Panc1 (cell line): ENCODE measurements at regions not wholly inside any gene's neighbourhood (a gene's known extent, or its start where the extent isn't known, plus 50 kb on each side); places are given as distances from the start of the nearest gene placed in this dataset.

Experiments
- ATAC-seq: fragments of 200-7000 bp; cut with Tn5 transposase; 2 replicates; pipeline ENCODE4 v1.9.1; 2020; ENCODE audit warnings: mild to moderate bottlenecking, moderate library complexity
- BruUV-seq: library from RNA; stranded (reverse); fragments of 400-500 nt; replicated peaks from 2 replicates; lab custom pipeline; 2021; lab: Mats Ljungman, UMichigan
- CTCF ChIA-PET: fragments of 300-600 bp; sonication (Branson Sonifier 250); formaldehyde crosslinking; loops from one replicate; lab custom pipeline; 2022; ENCODE audit warnings: antibody characterized with exemption; lab: Charles Lee
- POLR2A ChIA-PET: fragments of 300-600 bp; sonication (Branson Sonifier 250); formaldehyde crosslinking; loops from one replicate; lab custom pipeline; 2022; ENCODE audit warnings: antibody characterized with exemption; lab: Charles Lee
- DNase-seq: peaks from one replicate; pipeline ENCODE4 v3.0.0-alpha.2; 2010; ENCODE audit warnings: low read depth, low spot score
- H3K27ac ChIP-seq: 2 replicates; pipeline ENCODE4 v1.5.1; 2011; ENCODE audit warnings: mild to moderate bottlenecking, low read length, inconsistent platforms
- H3K27me3 ChIP-seq: fragments of 200-500 bp; sonication (Bioruptor generic); 2 replicates; pipeline ENCODE4 v1.6.0; 2014; ENCODE audit warnings: low read length, inconsistent platforms; ENCODE audit not compliant: control insufficient read depth, insufficient read depth
- H3K36me3 ChIP-seq: fragments of 200-500 bp; sonication (Bioruptor generic); 2 replicates; pipeline ENCODE4 v1.5.1; 2014; ENCODE audit warnings: inconsistent platforms, mild to moderate bottlenecking, low read length, moderate library complexity; ENCODE audit not compliant: control insufficient read depth, insufficient read depth
- H3K4me1 ChIP-seq: 2 replicates; pipeline ENCODE4 v1.5.1; 2011; ENCODE audit warnings: inconsistent platforms, mild to moderate bottlenecking, low read length, moderate library complexity; ENCODE audit not compliant: control insufficient read depth, insufficient read depth
- H3K4me3 ChIP-seq, 2 experiments: 2 replicates each; pipeline ENCODE4 v1.5.1; 2011 to 2012; ENCODE audit warnings: low read depth in 2 of 2, low read length in 2 of 2, mild to moderate bottlenecking in 2 of 2, inconsistent platforms in 1 of 2, moderate library complexity in 1 of 2
- H3K9me3 ChIP-seq: fragments of 200-500 bp; sonication (Bioruptor generic); 2 replicates; pipeline ENCODE4 v1.5.1; 2014; ENCODE audit warnings: low read depth, mild to moderate bottlenecking, inconsistent platforms, low read length, moderate library complexity; ENCODE audit not compliant: control insufficient read depth, insufficient read depth
- CTCF ChIP-seq: fragments of 450-650 bp; IDR thresholded peaks from 2 replicates; pipeline ENCODE4 v1.5.1; 2017; ENCODE audit warnings: mild to moderate bottlenecking
- POLR2AphosphoS5 ChIP-seq: IDR thresholded peaks from 2 replicates; pipeline ENCODE4 v1.6.1; 2012; ENCODE audit warnings: mild to moderate bottlenecking, low read depth, low read length, moderate library complexity
- SIN3A ChIP-seq: IDR thresholded peaks from 2 replicates; pipeline ENCODE4 v1.6.1; 2012; ENCODE audit warnings: low read depth, mild to moderate bottlenecking, low read length, moderate library complexity, borderline replicate concordance; ENCODE audit not compliant: insufficient read depth
- TCF7L2 ChIP-seq: IDR thresholded peaks from 2 replicates; pipeline ENCODE4 v1.6.1; 2011; ENCODE audit warnings: mild to moderate bottlenecking, low read depth, low read length, inconsistent platforms
- in situ Hi-C: cut with HindIII; loops from 2 replicates; pipeline ENCODE4 v1.10.0; 2016; ENCODE audit warnings: low sequenced_read_pairs, low pct_unique_long_range_greater_than_20kb
- intact Hi-C: fragments of 100-400 bp; cut with micrococcal nuclease; formaldehyde crosslinking; loops from one replicate; pipeline ENCODE4 v1.10.0; 2022; ENCODE audit not compliant: unreplicated experiment
- TF ChIP-seq, protein P1 (sequence below), 2 experiments: IDR thresholded peaks; 2 replicates each; pipeline ENCODE4 v1.6.1; 2011 to 2012; ENCODE audit warnings: low read depth in 2 of 2, control low read depth in 1 of 2, low read length in 1 of 2, mild to moderate bottlenecking in 1 of 2, moderate library complexity in 1 of 2; ENCODE audit not compliant: insufficient read depth in 1 of 2

DNA sequence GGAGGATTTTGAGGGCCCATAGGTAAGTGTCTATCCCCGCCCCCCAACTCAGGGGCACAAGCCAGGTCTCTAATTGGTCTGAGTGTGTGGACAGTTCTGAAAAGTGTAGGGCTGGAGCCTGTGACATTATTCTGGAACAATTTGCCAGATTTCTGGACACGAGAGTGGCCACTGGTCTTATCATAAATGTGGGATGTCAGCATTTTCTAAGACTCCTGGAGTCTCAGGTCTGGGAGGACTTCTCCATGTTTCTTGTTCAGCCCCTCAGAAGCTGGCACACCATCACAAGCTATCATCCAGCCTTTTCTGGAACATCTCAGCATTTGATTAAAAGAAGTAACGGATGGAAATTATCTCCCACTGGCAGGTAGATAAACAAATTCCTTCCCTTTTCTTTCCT lies 141.4 kb downstream of the SEC61B start:
- no peaks in the 10 kb centered on the region for H3K9me3 ChIP-seq
- ChIA-PET CTCF (no interaction called here), POLR2A (no interaction called here)
- intact Hi-C loops: no loop called here
- DNase-seq (no peak), ATAC-seq (no peak)
- no peaks in the 10 kb centered on the region; the same call in 1 of the 2 replicates for H3K27me3 ChIP-seq
- no TSS peak for BruUV-seq
- H3K27ac ChIP-seq: no peak overlapping the region
- no peaks in the 10 kb centered on the region for H3K4me1 ChIP-seq
- H3K4me3 ChIP-seq: no peak overlapping the region
- no peaks in the 10 kb centered on the region for H3K36me3 ChIP-seq
- TF ChIP-seq TCF7L2: no peak
- TF ChIP-seq CTCF: no peak
- TF ChIP-seq SIN3A: no peak
- TF ChIP-seq, protein P1, sequence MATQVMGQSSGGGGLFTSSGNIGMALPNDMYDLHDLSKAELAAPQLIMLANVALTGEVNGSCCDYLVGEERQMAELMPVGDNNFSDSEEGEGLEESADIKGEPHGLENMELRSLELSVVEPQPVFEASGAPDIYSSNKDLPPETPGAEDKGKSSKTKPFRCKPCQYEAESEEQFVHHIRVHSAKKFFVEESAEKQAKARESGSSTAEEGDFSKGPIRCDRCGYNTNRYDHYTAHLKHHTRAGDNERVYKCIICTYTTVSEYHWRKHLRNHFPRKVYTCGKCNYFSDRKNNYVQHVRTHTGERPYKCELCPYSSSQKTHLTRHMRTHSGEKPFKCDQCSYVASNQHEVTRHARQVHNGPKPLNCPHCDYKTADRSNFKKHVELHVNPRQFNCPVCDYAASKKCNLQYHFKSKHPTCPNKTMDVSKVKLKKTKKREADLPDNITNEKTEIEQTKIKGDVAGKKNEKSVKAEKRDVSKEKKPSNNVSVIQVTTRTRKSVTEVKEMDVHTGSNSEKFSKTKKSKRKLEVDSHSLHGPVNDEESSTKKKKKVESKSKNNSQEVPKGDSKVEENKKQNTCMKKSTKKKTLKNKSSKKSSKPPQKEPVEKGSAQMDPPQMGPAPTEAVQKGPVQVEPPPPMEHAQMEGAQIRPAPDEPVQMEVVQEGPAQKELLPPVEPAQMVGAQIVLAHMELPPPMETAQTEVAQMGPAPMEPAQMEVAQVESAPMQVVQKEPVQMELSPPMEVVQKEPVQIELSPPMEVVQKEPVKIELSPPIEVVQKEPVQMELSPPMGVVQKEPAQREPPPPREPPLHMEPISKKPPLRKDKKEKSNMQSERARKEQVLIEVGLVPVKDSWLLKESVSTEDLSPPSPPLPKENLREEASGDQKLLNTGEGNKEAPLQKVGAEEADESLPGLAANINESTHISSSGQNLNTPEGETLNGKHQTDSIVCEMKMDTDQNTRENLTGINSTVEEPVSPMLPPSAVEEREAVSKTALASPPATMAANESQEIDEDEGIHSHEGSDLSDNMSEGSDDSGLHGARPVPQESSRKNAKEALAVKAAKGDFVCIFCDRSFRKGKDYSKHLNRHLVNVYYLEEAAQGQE (IDR thresholded peaks at IDR 0.05; ENCODE audit: insufficient read depth in 1 of 2, low read depth in 2 of 2, low read length in 1 of 2): no peak
- TF ChIP-seq POLR2AphosphoS5: no peak
- in situ Hi-C loops: no loop called here

DNA sequence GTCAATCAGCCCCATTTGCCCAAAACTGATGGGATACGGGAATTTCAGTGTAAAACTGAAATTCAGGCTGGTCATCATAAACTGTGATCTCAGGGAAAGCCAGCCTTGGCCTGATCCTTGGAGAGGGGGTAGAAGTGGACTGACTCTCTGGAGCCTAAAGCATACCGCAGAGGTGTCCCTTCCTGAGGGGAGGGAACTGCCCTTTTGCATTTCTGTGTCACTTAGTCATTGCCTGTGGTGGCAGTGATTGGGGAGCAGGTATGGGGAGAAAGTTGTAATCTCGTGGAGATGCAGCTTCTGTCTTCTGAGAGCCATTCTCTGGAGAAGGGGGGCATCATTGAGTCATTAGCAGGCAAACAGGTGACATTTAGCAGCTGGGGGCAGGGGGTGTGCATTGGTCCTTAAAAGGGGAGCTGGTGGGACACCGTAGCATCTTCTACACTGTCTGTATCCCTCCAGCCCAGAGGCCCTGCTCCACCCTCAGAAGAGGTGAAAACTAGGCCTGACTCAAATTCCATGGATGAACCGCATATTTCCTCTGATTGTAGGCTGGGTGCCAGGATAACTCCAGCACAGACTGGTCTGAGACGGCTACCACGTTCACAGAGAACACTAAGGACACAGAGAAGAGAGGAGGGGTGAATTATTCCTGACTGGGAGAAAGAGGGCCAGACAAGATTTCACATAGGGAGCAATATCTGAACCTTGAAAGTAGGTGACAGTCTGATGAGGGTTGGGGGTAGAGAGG lies 143.3 kb downstream of the SEC61B start:
- BruUV-seq: no TSS peak
- H3K9me3 ChIP-seq: no peaks in the 10 kb centered on the region
- no peak overlapping the region for H3K4me3 ChIP-seq
- H3K27ac ChIP-seq: no peak overlapping the region
- in situ Hi-C loops (no loop called here), intact Hi-C loops (no loop called here)
- no peaks in the 10 kb centered on the region for H3K4me1 ChIP-seq
- ChIA-PET POLR2A (no interaction called here), CTCF (no interaction called here)
- no peaks in the 10 kb centered on the region for H3K27me3 ChIP-seq
- ATAC-seq: no peak
- no peak for TF ChIP-seq TCF7L2
- no peak for TF ChIP-seq POLR2AphosphoS5
- TF ChIP-seq SIN3A: no peak
- no peak for TF ChIP-seq CTCF
- TF ChIP-seq, protein P1 (IDR thresholded peaks at IDR 0.05; ENCODE audit: insufficient read depth in 1 of 2, low read depth in 2 of 2, low read length in 1 of 2): no peak
- no peaks in the 10 kb centered on the region for H3K36me3 ChIP-seq
- no peak for DNase-seq
